NB4 (cell line): ENCODE measurements at regions not wholly inside any gene's neighbourhood (a gene's known extent, or its start where the extent isn't known, plus 50 kb on each side); places are given as distances from the start of the nearest gene placed in this dataset.

Experiments used
- DNase-seq: peaks from one replicate; pipeline ENCODE4 v3.0.0; 2010; ENCODE audit warnings: low read depth
- H3K4me3 ChIP-seq: one replicate; pipeline ENCODE4 v1.5.1; 2011; ENCODE audit warnings: mild to moderate bottlenecking, low read depth, low read length, moderate library complexity
- CTCF ChIP-seq: IDR thresholded peaks from one replicate; pipeline ENCODE4 v1.5.1; 2012; ENCODE audit warnings: low read depth, low read length
- MAX ChIP-seq: IDR thresholded peaks from 2 replicates; pipeline ENCODE4 v1.6.1; 2011; ENCODE audit warnings: low read depth, low read length
- MYC ChIP-seq: IDR thresholded peaks from 2 replicates; pipeline ENCODE4 v1.6.1; 2011; ENCODE audit warnings: low read depth, low read length
- POLR2A ChIP-seq: IDR thresholded peaks from 2 replicates; pipeline ENCODE4 v1.6.1; 2011; ENCODE audit warnings: mild to moderate bottlenecking; ENCODE audit not compliant: insufficient read length; ENCODE audit errors: extremely low read depth

- TF ChIP-seq POLR2A: no peak
- TF ChIP-seq MYC: no peak
- TF ChIP-seq CTCF: no peak
- TF ChIP-seq MAX: no peak
- H3K4me3 ChIP-seq: no peak overlapping the region
- DNase-seq: no peak
Measured at GRCh38 chr5:108655750-108656450, 91.8 kb upstream of the FER start.

GRCh38 chr5:108654051-108654450 is 93.6 kb upstream of the FER start:
- DNase-seq: no peak
- no peak overlapping the region for H3K4me3 ChIP-seq
- no peak for TF ChIP-seq MYC
- no peak for TF ChIP-seq MAX
- TF ChIP-seq CTCF: no peak
- TF ChIP-seq POLR2A: no peak

- H3K4me3 ChIP-seq: no peak overlapping the region
- DNase-seq: no peak
- TF ChIP-seq POLR2A (no peak), MYC (no peak), MAX (no peak), CTCF (no peak)
Measured at GRCh38 chr5:108653201-108653600, 94.5 kb upstream of the FER start.

GRCh38 chr5:108650997-108651396 is 96.7 kb upstream of the FER start:
- no peak overlapping the region for H3K4me3 ChIP-seq
- no peak for TF ChIP-seq CTCF
- TF ChIP-seq MYC: no peak
- DNase-seq: no peak

- DNase-seq: no peak
- no peak for TF ChIP-seq POLR2A
- no peak for TF ChIP-seq CTCF
- TF ChIP-seq MYC: no peak
- no peak for TF ChIP-seq MAX
- H3K4me3 ChIP-seq: no peak overlapping the region
Measured at GRCh38 chr5:108649646-108650045, 98.1 kb upstream of the FER start.

- no peak overlapping the region for H3K4me3 ChIP-seq
- TF ChIP-seq MAX (no peak), POLR2A (no peak), MYC (no peak), CTCF (no peak)
- no peak for DNase-seq
Measured at GRCh38 chr5:108649106-108649505, 98.6 kb upstream of the FER start.
